MM.1S (cell line): ENCODE measurements at regions not wholly inside any gene's neighbourhood (a gene's known extent, or its start where the extent isn't known, plus 50 kb on each side); places are given as distances from the start of the nearest gene placed in this dataset.

Source experiments
- EZH2 ChIP-seq: fragments of 300-600 bp; sonication (generic); optimal IDR thresholded peaks from 2 replicates; pipeline ENCODE3; 2017; ENCODE audit warnings: low read depth, mild to moderate bottlenecking, antibody characterized with exemption, low read length, mixed read lengths
- EZH2phosphoT487 ChIP-seq: fragments of 300-600 bp; sonication (generic); IDR thresholded peaks from 2 replicates; pipeline ENCODE4 v1.6.1; 2018; ENCODE audit warnings: antibody characterized with exemption, low read length
- TF ChIP-seq, protein P1 (sequence below): fragments of 300-600 bp; sonication (generic); IDR thresholded peaks from 2 replicates; pipeline ENCODE4 v1.5.1; 2016; ENCODE audit warnings: antibody characterized with exemption, low read length, mixed read lengths

DNA sequence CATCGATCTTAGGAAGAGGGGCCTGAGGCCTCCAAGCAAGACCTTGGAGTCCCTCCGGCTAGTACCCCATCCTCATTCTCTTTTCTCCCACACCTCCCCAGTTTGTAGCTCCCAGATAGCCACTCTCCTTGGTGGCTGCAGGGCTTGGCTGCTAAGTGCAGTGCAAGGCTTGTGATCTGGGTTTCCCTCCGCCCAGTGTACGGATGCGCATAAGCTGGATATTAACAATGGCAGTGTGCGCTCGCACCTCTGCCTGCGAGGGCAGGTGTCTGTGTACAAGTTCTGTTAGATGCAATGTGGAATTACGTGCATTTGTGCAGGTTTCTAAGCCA lies 71.0 kb upstream of the TBCA start:
- TF ChIP-seq, protein P1, sequence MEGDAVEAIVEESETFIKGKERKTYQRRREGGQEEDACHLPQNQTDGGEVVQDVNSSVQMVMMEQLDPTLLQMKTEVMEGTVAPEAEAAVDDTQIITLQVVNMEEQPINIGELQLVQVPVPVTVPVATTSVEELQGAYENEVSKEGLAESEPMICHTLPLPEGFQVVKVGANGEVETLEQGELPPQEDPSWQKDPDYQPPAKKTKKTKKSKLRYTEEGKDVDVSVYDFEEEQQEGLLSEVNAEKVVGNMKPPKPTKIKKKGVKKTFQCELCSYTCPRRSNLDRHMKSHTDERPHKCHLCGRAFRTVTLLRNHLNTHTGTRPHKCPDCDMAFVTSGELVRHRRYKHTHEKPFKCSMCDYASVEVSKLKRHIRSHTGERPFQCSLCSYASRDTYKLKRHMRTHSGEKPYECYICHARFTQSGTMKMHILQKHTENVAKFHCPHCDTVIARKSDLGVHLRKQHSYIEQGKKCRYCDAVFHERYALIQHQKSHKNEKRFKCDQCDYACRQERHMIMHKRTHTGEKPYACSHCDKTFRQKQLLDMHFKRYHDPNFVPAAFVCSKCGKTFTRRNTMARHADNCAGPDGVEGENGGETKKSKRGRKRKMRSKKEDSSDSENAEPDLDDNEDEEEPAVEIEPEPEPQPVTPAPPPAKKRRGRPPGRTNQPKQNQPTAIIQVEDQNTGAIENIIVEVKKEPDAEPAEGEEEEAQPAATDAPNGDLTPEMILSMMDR, result no peak
- TF ChIP-seq EZH2phosphoT487, result no peak
- TF ChIP-seq EZH2, result no peak
